ENCODE measurements at regions not wholly inside any gene's neighbourhood (a gene's known extent, or its start where the extent isn't known, plus 50 kb on each side); places are given as distances from the start of the nearest gene placed in this dataset.

GRCh38 chr1:229825042-229825441 lies 199.0 kb downstream of the URB2 start (continued):
- TF ChIP-seq EZH2phosphoT487 (IDR thresholded peaks at IDR 0.05; ENCODE audit: borderline replicate concordance, low read depth) (no peak), ZBTB33 (IDR thresholded peaks at IDR 0.05; ENCODE audit: borderline replicate concordance, low read depth) (no peak), FOXJ3 (CRISPR knock-in tag; IDR thresholded peaks at IDR 0.05) (no peak), CHD2 (IDR thresholded peaks at IDR 0.05; ENCODE audit: low read length, partially characterized antibody) (no peak), FOXM1 (IDR thresholded peaks at IDR 0.05; ENCODE audit: low read depth) (no peak), POLR2AphosphoS5 (IDR thresholded peaks at IDR 0.05; ENCODE audit: low read depth, low read length) (no peak), GABPA (IDR thresholded peaks at IDR 0.05; ENCODE audit: low read depth) (no peak)

- H2AFZ ChIP-seq (ENCODE audit: low read depth), result no peak overlapping the region
- no peaks in the 10 kb centered on the region for H3K79me2 ChIP-seq (ENCODE audit: insufficient read depth)
- no peaks in the 10 kb centered on the region for H3K36me3 ChIP-seq (replicated peaks in 1 of 2; ENCODE audit: control insufficient read depth in 1 of 2, insufficient read depth in 2 of 2, low read length in 1 of 2)
- no peaks in the 10 kb centered on the region for H3K9me2 ChIP-seq
- TF ChIP-seq, protein P1, sequence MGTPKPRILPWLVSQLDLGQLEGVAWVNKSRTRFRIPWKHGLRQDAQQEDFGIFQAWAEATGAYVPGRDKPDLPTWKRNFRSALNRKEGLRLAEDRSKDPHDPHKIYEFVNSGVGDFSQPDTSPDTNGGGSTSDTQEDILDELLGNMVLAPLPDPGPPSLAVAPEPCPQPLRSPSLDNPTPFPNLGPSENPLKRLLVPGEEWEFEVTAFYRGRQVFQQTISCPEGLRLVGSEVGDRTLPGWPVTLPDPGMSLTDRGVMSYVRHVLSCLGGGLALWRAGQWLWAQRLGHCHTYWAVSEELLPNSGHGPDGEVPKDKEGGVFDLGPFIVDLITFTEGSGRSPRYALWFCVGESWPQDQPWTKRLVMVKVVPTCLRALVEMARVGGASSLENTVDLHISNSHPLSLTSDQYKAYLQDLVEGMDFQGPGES (IDR thresholded peaks at IDR 0.05; ENCODE audit: low read depth, low read length), result no peak
- TF ChIP-seq JUND (IDR thresholded peaks at IDR 0.05) (no peak), TCF12 (IDR thresholded peaks at IDR 0.05) (no peak), USF2 (IDR thresholded peaks at IDR 0.05; ENCODE audit: borderline replicate concordance, low read depth, low read length) (no peak), REST (IDR thresholded peaks at IDR 0.05; ENCODE audit: low read depth, low read length) (no peak), EZH2phosphoT487 (IDR thresholded peaks at IDR 0.05; ENCODE audit: borderline replicate concordance, low read depth) (no peak), SIN3A (IDR thresholded peaks at IDR 0.05; ENCODE audit: borderline replicate concordance, low read depth, low read length) (no peak), SMC3 (IDR thresholded peaks at IDR 0.05; ENCODE audit: low read depth, low read length) (no peak), POLR2AphosphoS5 (IDR thresholded peaks at IDR 0.05; ENCODE audit: low read depth, low read length) (no peak), GABPA (IDR thresholded peaks at IDR 0.05; ENCODE audit: low read depth) (no peak), ZBTB33 (IDR thresholded peaks at IDR 0.05; ENCODE audit: borderline replicate concordance, low read depth) (no peak), EP300 (IDR thresholded peaks at IDR 0.05; ENCODE audit: borderline replicate concordance in 1 of 2, low read depth in 1 of 2, low read length in 1 of 2) (no peak), FOXM1 (IDR thresholded peaks at IDR 0.05; ENCODE audit: low read depth) (no peak), GATA2 (CRISPR knock-in tag; IDR thresholded peaks at IDR 0.05) (no peak), USF1 (IDR thresholded peaks at IDR 0.05; ENCODE audit: borderline replicate concordance, low read depth) (no peak)
- TF ChIP-seq, protein P2, sequence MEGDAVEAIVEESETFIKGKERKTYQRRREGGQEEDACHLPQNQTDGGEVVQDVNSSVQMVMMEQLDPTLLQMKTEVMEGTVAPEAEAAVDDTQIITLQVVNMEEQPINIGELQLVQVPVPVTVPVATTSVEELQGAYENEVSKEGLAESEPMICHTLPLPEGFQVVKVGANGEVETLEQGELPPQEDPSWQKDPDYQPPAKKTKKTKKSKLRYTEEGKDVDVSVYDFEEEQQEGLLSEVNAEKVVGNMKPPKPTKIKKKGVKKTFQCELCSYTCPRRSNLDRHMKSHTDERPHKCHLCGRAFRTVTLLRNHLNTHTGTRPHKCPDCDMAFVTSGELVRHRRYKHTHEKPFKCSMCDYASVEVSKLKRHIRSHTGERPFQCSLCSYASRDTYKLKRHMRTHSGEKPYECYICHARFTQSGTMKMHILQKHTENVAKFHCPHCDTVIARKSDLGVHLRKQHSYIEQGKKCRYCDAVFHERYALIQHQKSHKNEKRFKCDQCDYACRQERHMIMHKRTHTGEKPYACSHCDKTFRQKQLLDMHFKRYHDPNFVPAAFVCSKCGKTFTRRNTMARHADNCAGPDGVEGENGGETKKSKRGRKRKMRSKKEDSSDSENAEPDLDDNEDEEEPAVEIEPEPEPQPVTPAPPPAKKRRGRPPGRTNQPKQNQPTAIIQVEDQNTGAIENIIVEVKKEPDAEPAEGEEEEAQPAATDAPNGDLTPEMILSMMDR (IDR thresholded peaks at IDR 0.05), result no peak
- H3K27ac ChIP-seq (ENCODE audit: low read depth in 2 of 2, low read length in 1 of 2), result no peak overlapping the region
- no peak overlapping the region for H3K9ac ChIP-seq
- no peaks in the 10 kb centered on the region for H3K4me1 ChIP-seq (ENCODE audit: control insufficient read depth in 1 of 2, insufficient read depth in 2 of 2, low read depth in 1 of 2, low read length in 1 of 2)
- no peak overlapping the region for H3K4me3 ChIP-seq (ENCODE audit: low read depth in 2 of 2, low read length in 1 of 2)
- H4K20me1 ChIP-seq (ENCODE audit: insufficient read depth), result no peaks in the 10 kb centered on the region
- H3K4me2 ChIP-seq, result no peak overlapping the region
- H3K9me3 ChIP-seq, result no peaks in the 10 kb centered on the region
- ChIA-PET POLR2A (no interaction called here), CTCF (no interaction called here)
- DNase-seq, result no peak
- H3F3A ChIP-seq (replicated peaks; ENCODE audit: insufficient read depth), result no peaks in the 10 kb centered on the region
- 33% methylated on average over 2 of the region's 2 CpGs for WGBS (ENCODE audit: low lambda C conversion rate)
- no peaks in the 10 kb centered on the region for H3K27me3 ChIP-seq (ENCODE audit: insufficient read depth)
These were observed 202.4 kb downstream of the URB2 start for GRCh38 chr1:229828461-229828860.

All from SK-N-SH (cell line).